ENCODE measurements at regions not wholly inside any gene's neighbourhood (a gene's known extent, or its start where the extent isn't known, plus 50 kb on each side); places are given as distances from the start of the nearest gene placed in this dataset.

- TF ChIP-seq POLR2A (IDR thresholded peaks at IDR 0.05; ENCODE audit: low read length) (no peak), GATA1 (IDR thresholded peaks at IDR 0.05; ENCODE audit: low read depth, low read length) (no peak)
Measured at GRCh38 chr2:104233591-104233990, 620.3 kb upstream of the POU3F3 start.
